Activated CD4-positive, alpha-beta T cell treated with anti-CD3 and anti-CD28 coated beads, Interleukin-2, Interleukin-4, amounts not matched to agents 100 ng/mL and 50 ng/mL, durations not matched to agents 16 hours and 8 hours (primary cell): ENCODE measurements at regions not wholly inside any gene's neighbourhood (a gene's known extent, or its start where the extent isn't known, plus 50 kb on each side); places are given as distances from the start of the nearest gene placed in this dataset.

Experiments
- DNase-seq: peaks from one replicate; pipeline ENCODE4 v3.0.0-alpha.2; 2020; ENCODE audit warnings: low spot score

- no peak for DNase-seq
These were observed 51.8 kb upstream of the BCOR start for GRCh38 chrX:40149286-40150175.

- no peak for DNase-seq
These were observed 50.9 kb upstream of the BCOR start for GRCh38 chrX:40148385-40149285.

- DNase-seq = no peak
These were observed 50.2 kb upstream of the BCOR start for GRCh38 chrX:40147971-40148370.
